Smooth muscle cell (in vitro differentiated cells): ENCODE measurements at regions not wholly inside any gene's neighbourhood (a gene's known extent, or its start where the extent isn't known, plus 50 kb on each side); places are given as distances from the start of the nearest gene placed in this dataset.
"Not testable (repeated sequence)": the region's sequence is repeated elsewhere in the genome, so short reads cannot be mapped to it uniquely, and the experiment has no call there.

Experiments
- DNase-seq: peaks from one replicate; lab custom pipeline; 2025; ENCODE audit not compliant: unreplicated experiment; lab: John Stamatoyannopoulos, UW
- H2AFZ ChIP-seq: fragments of 200-600 bp; sonication (generic); 2 replicates; pipeline ENCODE4 v1.6.0; 2016; ENCODE audit warnings: antibody characterized with exemption, low read depth, mild to moderate bottlenecking
- H3F3A ChIP-seq: fragments of 200-600 bp; sonication (generic); 2 replicates; pipeline ENCODE4 v1.6.0; 2017; ENCODE audit warnings: antibody characterized with exemption, low read depth
- H3K27ac ChIP-seq: fragments of 200-600 bp; sonication (generic); 2 replicates; pipeline ENCODE4 v1.5.1; 2016; ENCODE audit warnings: low read depth, mild to moderate bottlenecking
- H3K27me3 ChIP-seq: fragments of 200-600 bp; sonication (generic); 2 replicates; pipeline ENCODE4 v1.6.1; 2016; ENCODE audit warnings: low read depth, mild to moderate bottlenecking
- H3K36me3 ChIP-seq: fragments of 200-600 bp; sonication (generic); 2 replicates; pipeline ENCODE4 v1.5.1; 2016; ENCODE audit warnings: low read depth
- H3K4me1 ChIP-seq: fragments of 200-600 bp; sonication (generic); 2 replicates; pipeline ENCODE4 v1.5.1; 2016; ENCODE audit warnings: low read depth
- H3K4me2 ChIP-seq: fragments of 200-600 bp; sonication (generic); 2 replicates; pipeline ENCODE4 v1.6.0; 2016; ENCODE audit warnings: mild to moderate bottlenecking
- H3K4me3 ChIP-seq: fragments of 200-600 bp; sonication (generic); 2 replicates; pipeline ENCODE4 v1.5.1; 2016; ENCODE audit warnings: mild to moderate bottlenecking
- H3K79me2 ChIP-seq: fragments of 200-600 bp; sonication (generic); 2 replicates; pipeline ENCODE4 v1.6.0; 2016; ENCODE audit warnings: low read depth, mild to moderate bottlenecking
- H3K9ac ChIP-seq: fragments of 200-600 bp; sonication (generic); 2 replicates; pipeline ENCODE4 v1.6.0; 2016; ENCODE audit warnings: low read depth
- H3K9me3 ChIP-seq: fragments of 200-600 bp; sonication (generic); replicated peaks from 2 replicates; pipeline ENCODE4 v1.5.1; 2016; ENCODE audit warnings: low read depth
- H4K20me1 ChIP-seq: fragments of 200-600 bp; sonication (generic); 2 replicates; pipeline ENCODE4 v1.6.0; 2016; ENCODE audit warnings: low read depth
- WGBS: methylation state at CpG from one replicate; pipeline ENCODE4 v1.1.7; 2016; ENCODE audit warnings: low lambda C conversion rate; 5-methylcytosine and 5-hydroxymethylcytosine counted together
- TF ChIP-seq, protein P1 (sequence below): fragments of 200-600 bp; sonication (generic); IDR thresholded peaks from 2 replicates; pipeline ENCODE4 v1.5.1; 2017; ENCODE audit warnings: borderline replicate concordance, mild to moderate bottlenecking, antibody characterized with exemption; ENCODE audit not compliant: insufficient read depth, poor library complexity, severe bottlenecking

DNA sequence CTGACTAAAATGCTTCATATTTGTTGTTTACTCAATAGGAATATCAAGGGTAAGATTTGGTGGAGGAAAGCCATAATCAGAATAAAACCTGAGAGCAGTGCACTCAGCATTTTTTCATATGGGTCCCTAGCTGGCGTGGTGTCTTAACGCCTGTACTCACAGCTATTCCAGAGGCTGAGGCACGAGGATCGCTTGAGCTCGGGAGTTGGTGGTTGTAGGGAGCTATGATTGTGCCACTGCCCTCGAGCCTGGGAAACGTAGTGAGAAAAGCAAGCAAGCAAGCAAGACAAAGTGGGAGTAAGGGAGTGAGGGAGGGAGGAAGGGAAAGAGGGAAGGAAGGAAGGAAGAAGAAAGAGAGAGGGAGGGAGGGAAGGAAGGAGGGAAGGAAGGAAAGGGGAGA is 242.5 kb downstream of the OR4C45 start:
- Histone ChIP-seq H2AFZ (no peak overlapping the region), H3F3A (no peaks in the 10 kb centered on the region), H3K27me3 (no peaks in the 10 kb centered on the region), H3K36me3 (no peaks in the 10 kb centered on the region), H3K27ac (no peak overlapping the region), H4K20me1 (no peaks in the 10 kb centered on the region), H3K79me2 (no peaks in the 10 kb centered on the region), H3K4me1 (no peaks in the 10 kb centered on the region), H3K9ac (no peak overlapping the region), H3K4me3 (no peak overlapping the region), H3K4me2 (no peak overlapping the region), H3K9me3 (peaks cover 6% of the 10 kb centered on the region)
- TF ChIP-seq, protein P1, sequence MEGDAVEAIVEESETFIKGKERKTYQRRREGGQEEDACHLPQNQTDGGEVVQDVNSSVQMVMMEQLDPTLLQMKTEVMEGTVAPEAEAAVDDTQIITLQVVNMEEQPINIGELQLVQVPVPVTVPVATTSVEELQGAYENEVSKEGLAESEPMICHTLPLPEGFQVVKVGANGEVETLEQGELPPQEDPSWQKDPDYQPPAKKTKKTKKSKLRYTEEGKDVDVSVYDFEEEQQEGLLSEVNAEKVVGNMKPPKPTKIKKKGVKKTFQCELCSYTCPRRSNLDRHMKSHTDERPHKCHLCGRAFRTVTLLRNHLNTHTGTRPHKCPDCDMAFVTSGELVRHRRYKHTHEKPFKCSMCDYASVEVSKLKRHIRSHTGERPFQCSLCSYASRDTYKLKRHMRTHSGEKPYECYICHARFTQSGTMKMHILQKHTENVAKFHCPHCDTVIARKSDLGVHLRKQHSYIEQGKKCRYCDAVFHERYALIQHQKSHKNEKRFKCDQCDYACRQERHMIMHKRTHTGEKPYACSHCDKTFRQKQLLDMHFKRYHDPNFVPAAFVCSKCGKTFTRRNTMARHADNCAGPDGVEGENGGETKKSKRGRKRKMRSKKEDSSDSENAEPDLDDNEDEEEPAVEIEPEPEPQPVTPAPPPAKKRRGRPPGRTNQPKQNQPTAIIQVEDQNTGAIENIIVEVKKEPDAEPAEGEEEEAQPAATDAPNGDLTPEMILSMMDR = no peak
- DNase-seq = no peak
- WGBS = 62% methylated on average over 7 of the region's 7 CpGs

DNA sequence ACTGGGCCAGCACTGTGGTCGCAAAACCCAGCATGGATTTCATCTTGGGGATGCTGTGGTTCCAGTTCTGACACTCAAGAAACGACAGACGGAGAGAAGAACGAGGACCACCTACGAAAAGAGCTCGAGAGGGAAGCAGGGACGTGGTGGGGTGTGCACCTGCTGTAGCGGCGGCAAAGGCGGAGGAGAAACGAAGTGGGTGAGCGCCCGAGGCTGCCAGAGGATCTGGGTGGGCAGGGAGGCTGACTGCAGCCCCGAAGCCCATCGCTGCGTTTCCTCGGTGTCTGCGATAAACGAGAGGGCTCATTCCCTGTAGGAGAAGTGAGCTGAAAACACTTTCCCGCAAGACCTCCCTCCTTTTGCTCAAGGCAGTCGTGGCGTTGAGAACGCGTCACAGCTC is 246.1 kb downstream of the OR4C45 start:
- WGBS = 83% methylated on average over 24 of the region's 24 CpGs
- Histone ChIP-seq H3K36me3 (no peaks in the 10 kb centered on the region), H3K27ac (no peak overlapping the region), H3K27me3 (no peaks in the 10 kb centered on the region), H2AFZ (no peak overlapping the region), H3K4me2 (no peak overlapping the region), H3K9me3 (peaks cover 6% of the 10 kb centered on the region), H3K79me2 (no peaks in the 10 kb centered on the region), H4K20me1 (no peaks in the 10 kb centered on the region), H3K9ac (no peak overlapping the region), H3K4me1 (no peaks in the 10 kb centered on the region), H3K4me3 (no peak overlapping the region), H3F3A (no peaks in the 10 kb centered on the region)
- TF ChIP-seq, protein P1 = no peak
- DNase-seq = no peak

DNA sequence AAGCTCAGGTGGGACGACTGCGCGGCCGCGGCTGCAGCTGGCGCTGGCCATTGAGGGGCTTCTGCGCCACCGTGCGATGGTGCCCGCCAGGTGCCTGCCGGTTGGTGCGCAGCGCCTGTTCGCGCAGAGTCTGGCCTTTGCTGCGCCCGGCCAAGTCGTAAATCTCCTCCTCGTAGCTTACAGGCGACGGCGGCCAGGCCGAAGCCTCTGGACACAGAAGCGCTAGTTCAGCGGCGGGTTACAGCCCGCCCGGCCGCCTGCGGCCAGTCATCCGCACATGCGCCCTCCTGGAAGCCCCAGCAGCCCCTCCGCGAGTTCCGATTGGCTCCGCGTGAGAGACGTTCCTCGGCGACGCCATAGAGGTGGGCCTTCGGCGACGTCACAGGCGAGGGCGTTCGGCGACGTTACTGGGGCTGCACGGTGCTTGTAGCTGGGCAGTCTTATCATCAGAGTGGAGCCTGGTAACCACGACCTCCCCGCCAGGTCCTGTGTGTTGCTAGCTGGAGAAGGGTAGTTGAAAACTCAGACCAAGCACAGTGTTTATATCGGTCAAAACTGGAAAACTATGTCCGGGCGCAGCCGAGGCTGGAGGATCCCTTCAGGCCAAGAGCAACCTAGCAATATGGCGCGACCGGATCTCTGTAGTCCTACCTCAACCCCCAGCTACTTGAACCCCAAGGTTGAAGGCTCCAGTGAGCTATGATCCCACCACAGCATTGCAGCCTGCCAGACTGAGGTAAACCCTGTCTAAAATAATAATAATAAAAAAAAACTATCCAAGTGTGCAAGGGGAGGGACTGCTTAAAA is 265.7 kb downstream of the OR4C45 start:
- H3K27ac ChIP-seq = no peak overlapping the region
- H3K36me3 ChIP-seq = no peaks in the 10 kb centered on the region
- no peak overlapping the region for H2AFZ ChIP-seq
- H3K4me2 ChIP-seq = no peak overlapping the region
- no peak overlapping the region for H3K9ac ChIP-seq
- no peaks in the 10 kb centered on the region for H3K4me1 ChIP-seq
- no peaks in the 10 kb centered on the region for H3F3A ChIP-seq
- H3K4me3 ChIP-seq = no peak overlapping the region
- no peaks in the 10 kb centered on the region for H3K27me3 ChIP-seq
- H4K20me1 ChIP-seq = no peaks in the 10 kb centered on the region
- no peak for DNase-seq
- TF ChIP-seq, protein P1 = no peak
- no peaks in the 10 kb centered on the region for H3K9me3 ChIP-seq
- no peaks in the 10 kb centered on the region for H3K79me2 ChIP-seq
- 94% methylated on average over 55 of the region's 59 CpGs for WGBS

DNA sequence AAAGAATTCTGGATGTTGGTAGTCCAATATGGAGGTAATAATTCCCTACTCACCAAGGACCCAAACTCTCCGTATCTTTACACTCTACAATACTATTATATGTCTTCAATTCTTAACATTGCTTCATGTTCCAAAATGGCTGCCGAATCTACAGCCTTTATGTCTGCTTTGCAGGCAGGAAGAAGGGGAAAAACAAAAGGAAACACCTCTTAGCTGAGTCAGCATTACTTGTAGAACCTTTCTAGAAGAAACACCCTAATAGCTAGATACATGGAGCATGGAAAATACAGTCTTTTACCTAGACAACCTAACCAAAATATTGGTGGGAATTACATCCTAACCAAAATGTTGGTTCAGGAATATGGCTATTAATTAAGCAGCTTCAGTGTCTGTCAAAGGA is 298.0 kb downstream of the OR4C45 start:
- not testable (repeated sequence) for H3K4me1 ChIP-seq, H3K36me3 ChIP-seq, H3F3A ChIP-seq, H2AFZ ChIP-seq, DNase-seq, H4K20me1 ChIP-seq, H3K9me3 ChIP-seq, H3K4me2 ChIP-seq, H3K4me3 ChIP-seq, H3K27ac ChIP-seq, H3K79me2 ChIP-seq, H3K27me3 ChIP-seq, H3K9ac ChIP-seq
- WGBS = 52% methylated on average over 2 of the region's 2 CpGs
